Thyroid gland (tissue), 4 donors: ENCODE measurements at regions not wholly inside any gene's neighbourhood (a gene's known extent, or its start where the extent isn't known, plus 50 kb on each side); places are given as distances from the start of the nearest gene placed in this dataset.
"Not testable (repeated sequence)": the region's sequence is repeated elsewhere in the genome, so short reads cannot be mapped to it uniquely, and the experiment has no call there.

Experiments
- DNase-seq, 2 donors: peaks; one replicate each; pipeline ENCODE4 v3.0.0-alpha.2; 2019
- H3K27ac ChIP-seq, 3 donors: fragments of 200-600 bp; sonication (generic); 1 replicate in 2 of 3; 2 replicates in 1 of 3; pipeline ENCODE4 v1.5.1; 2016 to 2019; ENCODE audit warnings: mild to moderate bottlenecking in 1 of 3, moderate library complexity in 1 of 3
- H3K27me3 ChIP-seq: fragments of 200-600 bp; sonication (generic); one replicate; pipeline ENCODE4 v1.5.1; 2019
- H3K36me3 ChIP-seq, 2 donors: fragments of 200-600 bp; sonication (generic); one replicate each; pipeline ENCODE4 v1.5.1; 2016 to 2019
- H3K4me1 ChIP-seq, 2 donors: fragments of 200-600 bp; sonication (generic); one replicate each; pipeline ENCODE4 v1.5.1; 2017 to 2019
- H3K4me3 ChIP-seq, 3 donors: fragments of 200-600 bp; sonication (generic); replicated peaks in 1 of 3; 1 replicate in 2 of 3; 2 replicates in 1 of 3; pipeline ENCODE4 v1.5.1; 2016; ENCODE audit warnings: mild to moderate bottlenecking in 1 of 3
- H3K9me3 ChIP-seq: fragments of 200-600 bp; sonication (generic); one replicate; pipeline ENCODE4 v1.5.1; 2017
- CTCF ChIP-seq, 6 experiments: fragments of 200-600 bp in 3 of 6; fragments of 450-650 bp in 3 of 6; sonication (generic) in 3 of 6; IDR thresholded peaks; one replicate each; pipeline ENCODE4 v1.5.1; 2016 to 2019; ENCODE audit warnings: antibody characterized with exemption in 6 of 6, mild to moderate bottlenecking in 2 of 6, inconsistent platforms in 1 of 6, moderate library complexity in 1 of 6
- POLR2A ChIP-seq, 2 donors: fragments of 450-650 bp; IDR thresholded peaks; one replicate each; pipeline ENCODE4 v1.6.1; 2017; ENCODE audit warnings: antibody characterized with exemption in 2 of 2, mild to moderate bottlenecking in 2 of 2, moderate library complexity in 1 of 2
- WGBS, 2 donors: methylation state at CpG; one replicate each; pipeline ENCODE4 v1.1.5; 2017; 5-methylcytosine and 5-hydroxymethylcytosine counted together
- intact Hi-C: fragments of 100-400 bp; cut with DNase I; formaldehyde crosslinking; loops from one replicate; pipeline ENCODE4 v1.15.1; 2023

DNA sequence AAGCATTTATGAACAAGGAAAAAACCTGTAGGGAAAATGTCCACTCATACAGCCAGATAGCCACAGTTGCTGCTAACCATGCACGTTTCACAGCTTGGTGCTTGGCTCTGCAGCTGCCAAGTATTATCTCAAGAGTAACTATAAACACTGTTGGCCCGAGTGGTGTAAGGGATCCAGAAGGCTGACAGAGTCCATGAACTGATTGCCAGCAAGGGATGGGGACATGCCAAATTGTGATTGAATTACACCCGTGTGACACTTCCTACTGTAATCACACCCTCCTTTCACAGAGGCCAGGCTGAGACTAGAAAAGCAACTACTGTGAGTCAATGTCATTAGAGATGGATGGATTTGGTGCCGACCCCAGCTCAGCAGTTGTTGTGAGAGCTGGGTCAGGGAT, 223.9 kb upstream of the ANKRD50 start:
- H3K9me3 ChIP-seq, result no peaks in the 10 kb centered on the region
- peak; percentile 60 to 73 for DNase-seq
- intact Hi-C loops, result no loop called here
- H3K27me3 ChIP-seq, result no peaks in the 10 kb centered on the region
- peaks cover 36 to 54% of the 10 kb centered on the region in 2 donors for H3K4me1 ChIP-seq
- 9 to 15% methylated on average over 4 of the region's 4 CpGs for WGBS, 2 donors
- H3K4me3 ChIP-seq, result no peak overlapping the region
- peak overlapping the region; percentile 22 to 68 (median 29) for H3K27ac ChIP-seq
- no peak for TF ChIP-seq CTCF (IDR thresholded peaks at IDR 0.05)
- no peaks in the 10 kb centered on the region for H3K36me3 ChIP-seq

DNA sequence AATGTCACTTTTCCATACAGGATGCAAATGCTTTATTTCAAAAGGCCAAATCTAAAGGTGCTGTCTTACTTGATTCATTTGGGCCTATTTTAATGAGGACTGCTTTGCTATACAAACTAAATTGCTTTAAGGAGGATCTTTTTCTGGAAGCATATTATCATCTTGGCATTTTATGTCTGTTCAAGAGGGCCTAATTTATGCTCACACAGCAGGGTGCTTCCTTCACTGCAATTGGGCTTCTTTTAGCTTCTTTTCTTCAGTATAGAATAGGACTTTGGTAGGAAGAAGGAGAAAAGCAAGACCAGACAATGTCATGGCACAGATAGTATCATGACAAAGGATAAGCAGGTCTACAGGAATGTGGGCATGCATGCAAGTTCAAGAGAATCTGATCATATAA, 222.4 kb upstream of the ANKRD50 start:
- Histone ChIP-seq H3K4me1 (peaks cover 25 to 45% of the 10 kb centered on the region in 2 donors), H3K9me3 (no peaks in the 10 kb centered on the region), H3K27ac (no peak overlapping the region), H3K27me3 (no peaks in the 10 kb centered on the region), H3K36me3 (no peaks in the 10 kb centered on the region), H3K4me3 (no peak overlapping the region)
- intact Hi-C loops, result no loop called here
- no peak for DNase-seq
- no peak for TF ChIP-seq POLR2A (IDR thresholded peaks at IDR 0.05)
- TF ChIP-seq CTCF (IDR thresholded peaks at IDR 0.05), result no peak

GRCh38 chr4:124933521-124933920, 221.0 kb upstream of the ANKRD50 start:
- intact Hi-C loops, result no loop called here
- no peaks in the 10 kb centered on the region for H3K9me3 ChIP-seq
- 91 to 94% methylated on average over 2 of the region's 2 CpGs for WGBS, 2 donors

GRCh38 chr4:124932447-124932846, 219.9 kb upstream of the ANKRD50 start:
- H3K4me3 ChIP-seq, result no peak overlapping the region
- TF ChIP-seq CTCF (IDR thresholded peaks at IDR 0.05), result no peak
- no peak for TF ChIP-seq POLR2A (IDR thresholded peaks at IDR 0.05)
- H3K27ac ChIP-seq, result no peak overlapping the region
- WGBS, 2 donors, result 94% methylated on average over 1 of the region's 1 CpG
- intact Hi-C loops, result no loop called here
- H3K9me3 ChIP-seq, result no peaks in the 10 kb centered on the region
- H3K36me3 ChIP-seq, result no peaks in the 10 kb centered on the region
- H3K27me3 ChIP-seq, result no peaks in the 10 kb centered on the region
- DNase-seq, result no peak
- H3K4me1 ChIP-seq, result peaks cover 6 to 21% of the 10 kb centered on the region in 2 donors

More at GRCh38 chr4:124933521-124933920, 221.0 kb upstream of the ANKRD50 start:
- TF ChIP-seq CTCF (IDR thresholded peaks at IDR 0.05) (no peak), POLR2A (IDR thresholded peaks at IDR 0.05) (no peak)
- no peaks in the 10 kb centered on the region for H3K36me3 ChIP-seq
- no peak overlapping the region for H3K27ac ChIP-seq
- no peaks in the 10 kb centered on the region for H3K27me3 ChIP-seq
- DNase-seq, result no peak
- peaks cover 12 to 32% of the 10 kb centered on the region in 2 donors for H3K4me1 ChIP-seq
- H3K4me3 ChIP-seq, result no peak overlapping the region

DNA sequence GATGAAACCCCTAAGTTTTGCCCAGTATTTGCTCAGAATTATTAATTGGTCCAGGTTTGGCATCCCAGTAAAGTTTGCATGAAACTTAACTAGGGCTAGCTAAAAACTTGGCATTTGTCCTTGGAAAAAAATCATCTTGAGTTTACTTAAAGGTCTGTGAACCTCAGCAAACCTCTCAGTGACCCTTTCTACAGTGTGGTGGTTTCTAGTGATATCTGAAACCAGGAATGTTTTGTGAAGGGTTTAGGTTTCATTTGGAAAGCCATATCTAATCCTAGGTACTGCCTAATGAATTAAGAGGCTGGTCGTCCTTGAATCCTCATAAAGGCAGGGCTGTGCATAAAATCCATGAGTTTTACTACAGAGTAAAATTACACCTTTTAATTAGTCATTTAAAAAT, 218.5 kb upstream of the ANKRD50 start:
- H3K27me3 ChIP-seq, result no peaks in the 10 kb centered on the region
- peaks cover 0 to 7% of the 10 kb centered on the region in 2 donors for H3K4me1 ChIP-seq
- no peaks in the 10 kb centered on the region for H3K9me3 ChIP-seq
- intact Hi-C loops, result no loop called here
- TF ChIP-seq POLR2A (IDR thresholded peaks at IDR 0.05) (no peak), CTCF (IDR thresholded peaks at IDR 0.05) (no peak)
- no peak for DNase-seq
- no peak overlapping the region for H3K4me3 ChIP-seq
- 49 to 57% methylated on average over 1 of the region's 1 CpG for WGBS, 2 donors
- H3K36me3 ChIP-seq, result no peaks in the 10 kb centered on the region
- no peak overlapping the region for H3K27ac ChIP-seq

GRCh38 chr4:124922748-124923147, 210.2 kb upstream of the ANKRD50 start:
- H3K9me3 ChIP-seq, H3K4me3 ChIP-seq, intact Hi-C loops, H3K4me1 ChIP-seq, H3K27ac ChIP-seq, H3K36me3 ChIP-seq, H3K27me3 ChIP-seq, DNase-seq: not testable (repeated sequence)
- WGBS, 2 donors, result 94 to 95% methylated on average over 12 of the region's 12 CpGs
